ENCODE measurements at regions not wholly inside any gene's neighbourhood (a gene's known extent, or its start where the extent isn't known, plus 50 kb on each side); places are given as distances from the start of the nearest gene placed in this dataset.

DNA sequence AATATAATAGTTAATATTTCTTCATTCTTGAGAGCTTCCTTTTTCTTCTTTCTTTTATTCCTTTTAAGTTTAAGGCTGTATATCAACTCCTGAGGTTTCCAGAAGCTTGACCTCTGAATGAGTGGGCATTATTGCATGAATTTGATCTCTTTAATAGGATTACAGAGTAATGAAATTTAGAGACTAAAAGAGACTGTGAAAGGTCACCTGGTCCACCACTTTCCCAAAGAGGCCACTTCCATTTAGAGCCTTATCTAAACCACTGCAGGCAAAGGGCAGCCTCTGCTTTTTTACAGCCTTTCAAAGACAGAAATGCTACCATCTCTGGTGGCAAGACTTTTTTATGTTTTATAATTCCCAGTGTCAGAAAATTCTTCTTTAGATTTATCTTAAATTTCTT is 215.3 kb upstream of the HS3ST5 start:
- DNase-seq: no peak
- Histone ChIP-seq H3K36me3 (ENCODE audit: control insufficient read depth, insufficient read depth, low read length) (no peaks in the 10 kb centered on the region), H3K27me3 (ENCODE audit: control insufficient read depth, insufficient read depth, low read length) (no peaks in the 10 kb centered on the region), H3K27ac (ENCODE audit: insufficient read depth, low read length, poor library complexity, severe bottlenecking) (no peak overlapping the region), H3K4me1 (ENCODE audit: control insufficient read depth, insufficient read depth, low read length, poor library complexity, severe bottlenecking) (no peaks in the 10 kb centered on the region), H3K4me3 (ENCODE audit: low read depth, low read length) (no peak overlapping the region), H3K9me3 (ENCODE audit: control insufficient read depth in 2 of 2, low read length in 2 of 2) (no peaks in the 10 kb centered on the region)
- no peaks in the 10 kb centered on the region for H3K36me3 Mint-ChIP-seq
- H3K27ac Mint-ChIP-seq: no peak overlapping the region
- no peak overlapping the region for H3K4me3 Mint-ChIP-seq
- H3K27me3 Mint-ChIP-seq: no peaks in the 10 kb centered on the region
- H3K4me1 Mint-ChIP-seq: no peaks in the 10 kb centered on the region
- peaks cover 0 to 8% (median 5%) of the 10 kb centered on the region in 7 donors for H3K9me3 Mint-ChIP-seq
- ATAC-seq (ENCODE audit: low read depth in 2 of 2): no peak

DNA sequence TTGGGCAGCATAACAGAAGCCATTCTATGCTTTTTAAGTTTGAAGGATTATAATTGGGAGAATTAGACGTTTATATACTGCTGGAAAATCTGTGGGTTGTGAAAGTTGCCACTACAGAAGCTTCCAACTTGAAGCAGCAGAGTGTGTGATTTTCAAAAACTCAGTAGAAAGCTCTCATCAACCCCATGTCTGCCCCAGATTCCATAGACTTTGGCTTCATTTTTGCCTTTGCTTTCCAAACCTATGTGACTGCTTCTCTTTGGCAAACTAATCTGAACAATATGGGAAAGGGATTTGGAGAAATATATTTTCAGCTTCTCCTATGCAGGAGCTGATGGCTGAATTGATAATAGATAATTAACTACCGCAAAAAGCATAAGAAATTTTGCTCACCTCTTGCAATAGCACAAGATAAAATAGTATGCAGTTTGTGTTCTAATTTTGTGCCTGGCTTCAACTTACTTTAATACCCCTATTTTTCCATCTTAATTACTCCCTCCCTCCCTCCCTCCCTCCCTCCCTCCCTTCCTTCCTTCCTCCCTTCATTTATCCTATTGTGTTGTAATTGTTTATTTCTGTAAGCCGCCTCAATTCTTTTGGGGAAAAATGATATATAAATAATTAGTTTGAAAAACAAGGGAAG is 214.1 kb upstream of the HS3ST5 start:
- Mint-ChIP-seq H3K27ac (no peak overlapping the region), H3K9me3 (peaks cover 2 to 15% (median 5%) of the 10 kb centered on the region in 7 donors), H3K27me3 (no peaks in the 10 kb centered on the region), H3K36me3 (no peaks in the 10 kb centered on the region), H3K4me1 (no peaks in the 10 kb centered on the region), H3K4me3 (no peak overlapping the region)
- Histone ChIP-seq H3K27ac (ENCODE audit: insufficient read depth, low read length, poor library complexity, severe bottlenecking) (no peak overlapping the region), H3K4me3 (ENCODE audit: low read depth, low read length) (no peak overlapping the region), H3K27me3 (ENCODE audit: control insufficient read depth, insufficient read depth, low read length) (no peaks in the 10 kb centered on the region), H3K36me3 (ENCODE audit: control insufficient read depth, insufficient read depth, low read length) (no peaks in the 10 kb centered on the region), H3K4me1 (ENCODE audit: control insufficient read depth, insufficient read depth, low read length, poor library complexity, severe bottlenecking) (no peaks in the 10 kb centered on the region), H3K9me3 (ENCODE audit: control insufficient read depth in 2 of 2, low read length in 2 of 2) (no peaks in the 10 kb centered on the region)
- DNase-seq (no peak), ATAC-seq (ENCODE audit: low read depth in 2 of 2) (no peak)

DNA sequence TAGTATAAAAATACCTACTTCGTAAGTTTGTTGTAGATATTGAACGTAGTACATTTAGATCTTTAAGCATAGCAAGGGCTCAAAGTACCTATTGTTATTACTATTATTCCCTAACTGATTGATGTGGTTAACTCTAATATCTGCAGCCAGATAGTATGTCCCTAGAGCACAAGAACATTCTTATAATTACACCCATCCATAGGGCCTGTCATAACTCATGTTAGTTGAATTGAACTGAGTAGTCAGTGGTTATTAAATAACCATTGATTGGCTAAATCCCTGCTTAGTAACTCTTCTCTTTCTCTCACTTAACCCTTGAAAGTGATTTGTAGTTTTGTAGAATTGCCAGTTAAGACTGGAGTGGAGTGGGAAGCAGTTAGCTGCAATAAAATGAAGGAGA is 207.5 kb upstream of the HS3ST5 start:
- ATAC-seq (ENCODE audit: low read depth in 2 of 2): no peak

DNA sequence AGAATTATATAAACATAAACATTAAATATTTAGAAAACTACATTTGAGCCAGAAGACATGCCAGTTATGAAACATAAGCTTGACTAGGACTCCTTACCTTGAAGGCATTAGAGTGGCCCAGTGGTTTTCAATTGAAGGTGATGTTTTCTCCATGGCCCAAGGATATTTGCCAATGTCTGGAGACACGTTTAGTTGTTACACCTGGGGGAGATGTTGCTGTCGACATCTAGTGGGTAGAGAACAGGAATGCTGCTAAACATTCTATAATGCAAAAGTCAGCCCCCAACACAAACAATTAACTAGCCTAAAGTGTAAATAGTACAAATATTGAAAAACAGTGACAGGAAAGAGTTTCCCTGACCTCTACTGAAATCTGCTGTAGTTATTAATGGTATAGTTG is 200.9 kb upstream of the HS3ST5 start:
- Histone ChIP-seq H3K27me3 (ENCODE audit: control insufficient read depth, insufficient read depth, low read length) (no peaks in the 10 kb centered on the region), H3K36me3 (ENCODE audit: control insufficient read depth, insufficient read depth, low read length) (no peaks in the 10 kb centered on the region), H3K4me3 (ENCODE audit: low read depth, low read length) (no peak overlapping the region), H3K27ac (ENCODE audit: insufficient read depth, low read length, poor library complexity, severe bottlenecking) (no peak overlapping the region), H3K4me1 (ENCODE audit: control insufficient read depth, insufficient read depth, low read length, poor library complexity, severe bottlenecking) (no peaks in the 10 kb centered on the region), H3K9me3 (ENCODE audit: control insufficient read depth in 2 of 2, low read length in 2 of 2) (peaks cover 0 to 8% of the 10 kb centered on the region in 2 experiments)
- Mint-ChIP-seq H3K36me3 (no peaks in the 10 kb centered on the region), H3K9me3 (peaks cover 0 to 11% (median 4%) of the 10 kb centered on the region in 7 donors), H3K4me1 (no peaks in the 10 kb centered on the region), H3K27ac (no peak overlapping the region), H3K27me3 (no peaks in the 10 kb centered on the region), H3K4me3 (no peak overlapping the region)
- ATAC-seq (ENCODE audit: low read depth in 2 of 2) (no peak), DNase-seq (no peak)

More for the DNA sequence above, 207.5 kb upstream of the HS3ST5 start:
- peaks cover 0 to 4% of the 10 kb centered on the region in 2 experiments for H3K9me3 ChIP-seq (ENCODE audit: control insufficient read depth in 2 of 2, low read length in 2 of 2)
- no peaks in the 10 kb centered on the region for H3K4me1 Mint-ChIP-seq
- no peak overlapping the region for H3K4me3 Mint-ChIP-seq
- no peak overlapping the region for H3K4me3 ChIP-seq (ENCODE audit: low read depth, low read length)
- H3K36me3 Mint-ChIP-seq: no peaks in the 10 kb centered on the region
- no peaks in the 10 kb centered on the region for H3K4me1 ChIP-seq (ENCODE audit: control insufficient read depth, insufficient read depth, low read length, poor library complexity, severe bottlenecking)
- no peaks in the 10 kb centered on the region for H3K36me3 ChIP-seq (ENCODE audit: control insufficient read depth, insufficient read depth, low read length)
- H3K27me3 Mint-ChIP-seq: no peaks in the 10 kb centered on the region
- no peak for DNase-seq
- no peak overlapping the region for H3K27ac ChIP-seq (ENCODE audit: insufficient read depth, low read length, poor library complexity, severe bottlenecking)
- peaks cover 1 to 14% (median 4%) of the 10 kb centered on the region in 7 donors for H3K9me3 Mint-ChIP-seq
- H3K27ac Mint-ChIP-seq: no peak overlapping the region
- no peaks in the 10 kb centered on the region for H3K27me3 ChIP-seq (ENCODE audit: control insufficient read depth, insufficient read depth, low read length)

DNA sequence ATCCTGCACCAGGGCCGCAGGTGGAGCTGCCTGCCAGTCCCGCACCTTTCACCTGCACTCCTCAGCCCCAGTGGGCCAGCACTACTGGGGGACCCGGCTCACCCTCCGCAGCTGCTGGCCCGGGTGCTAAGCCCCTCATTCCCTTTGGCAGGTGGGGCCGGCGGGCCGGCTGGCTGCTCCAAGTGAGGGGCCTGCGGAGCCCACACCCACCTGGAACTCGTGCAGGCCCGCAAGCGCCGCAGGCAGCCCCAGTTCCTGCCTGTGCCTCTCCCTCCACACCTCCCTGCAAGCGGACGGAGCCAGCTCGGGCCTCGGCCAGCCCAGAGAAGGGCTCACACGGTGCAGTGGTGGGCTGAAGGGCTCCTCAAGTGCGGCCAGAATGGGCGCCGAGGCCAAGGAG is 199.0 kb upstream of the HS3ST5 start:
- no peaks in the 10 kb centered on the region for H3K27me3 Mint-ChIP-seq
- Histone ChIP-seq H3K27me3 (ENCODE audit: control insufficient read depth, insufficient read depth, low read length) (no peaks in the 10 kb centered on the region), H3K4me3 (ENCODE audit: low read depth, low read length) (no peak overlapping the region), H3K27ac (ENCODE audit: insufficient read depth, low read length, poor library complexity, severe bottlenecking) (no peak overlapping the region), H3K36me3 (ENCODE audit: control insufficient read depth, insufficient read depth, low read length) (no peaks in the 10 kb centered on the region), H3K9me3 (ENCODE audit: control insufficient read depth in 2 of 2, low read length in 2 of 2) (peaks cover 0 to 5% of the 10 kb centered on the region in 2 experiments), H3K4me1 (ENCODE audit: control insufficient read depth, insufficient read depth, low read length, poor library complexity, severe bottlenecking) (no peaks in the 10 kb centered on the region)
- no peak overlapping the region for H3K27ac Mint-ChIP-seq
- no peaks in the 10 kb centered on the region for H3K4me1 Mint-ChIP-seq
- H3K36me3 Mint-ChIP-seq: no peaks in the 10 kb centered on the region
- no peak overlapping the region for H3K4me3 Mint-ChIP-seq
- H3K9me3 Mint-ChIP-seq: peaks cover 0 to 20% (median 3%) of the 10 kb centered on the region in 7 donors
- DNase-seq (no peak), ATAC-seq (ENCODE audit: low read depth in 2 of 2) (no peak)

DNA sequence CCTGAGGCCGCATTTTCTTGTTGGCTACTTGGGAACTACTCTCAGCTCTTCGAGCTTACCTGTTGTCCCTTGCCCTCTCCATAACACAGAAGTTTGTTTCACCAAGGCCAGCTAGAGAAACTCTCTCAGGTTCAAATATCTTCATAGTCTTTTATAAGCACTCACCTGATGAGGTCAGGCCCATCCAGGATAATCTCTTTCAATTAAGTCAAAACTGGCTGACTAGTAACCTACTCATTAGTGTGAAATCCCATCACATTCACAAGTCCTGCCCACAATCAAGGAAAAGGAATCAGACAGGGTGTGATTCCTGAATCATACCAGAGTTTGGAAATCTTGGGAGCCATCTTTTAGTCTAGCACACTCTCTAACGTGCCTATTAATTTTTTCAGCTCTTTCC is 195.2 kb upstream of the HS3ST5 start:
- Histone ChIP-seq H3K4me1 (ENCODE audit: control insufficient read depth, insufficient read depth, low read length, poor library complexity, severe bottlenecking) (no peaks in the 10 kb centered on the region), H3K4me3 (ENCODE audit: low read depth, low read length) (no peak overlapping the region), H3K27ac (ENCODE audit: insufficient read depth, low read length, poor library complexity, severe bottlenecking) (no peak overlapping the region), H3K36me3 (ENCODE audit: control insufficient read depth, insufficient read depth, low read length) (no peaks in the 10 kb centered on the region), H3K9me3 (ENCODE audit: control insufficient read depth in 2 of 2, low read length in 2 of 2) (peaks cover 0 to 5% of the 10 kb centered on the region in 2 experiments), H3K27me3 (ENCODE audit: control insufficient read depth, insufficient read depth, low read length) (no peaks in the 10 kb centered on the region)
- no peaks in the 10 kb centered on the region for H3K4me1 Mint-ChIP-seq
- no peaks in the 10 kb centered on the region for H3K36me3 Mint-ChIP-seq
- ATAC-seq (ENCODE audit: low read depth in 2 of 2) (no peak), DNase-seq (no peak)
- no peak overlapping the region for H3K27ac Mint-ChIP-seq
- no peaks in the 10 kb centered on the region for H3K27me3 Mint-ChIP-seq
- no peak overlapping the region for H3K4me3 Mint-ChIP-seq
- peaks cover 0 to 24% (median 5%) of the 10 kb centered on the region in 7 donors for H3K9me3 Mint-ChIP-seq

DNA sequence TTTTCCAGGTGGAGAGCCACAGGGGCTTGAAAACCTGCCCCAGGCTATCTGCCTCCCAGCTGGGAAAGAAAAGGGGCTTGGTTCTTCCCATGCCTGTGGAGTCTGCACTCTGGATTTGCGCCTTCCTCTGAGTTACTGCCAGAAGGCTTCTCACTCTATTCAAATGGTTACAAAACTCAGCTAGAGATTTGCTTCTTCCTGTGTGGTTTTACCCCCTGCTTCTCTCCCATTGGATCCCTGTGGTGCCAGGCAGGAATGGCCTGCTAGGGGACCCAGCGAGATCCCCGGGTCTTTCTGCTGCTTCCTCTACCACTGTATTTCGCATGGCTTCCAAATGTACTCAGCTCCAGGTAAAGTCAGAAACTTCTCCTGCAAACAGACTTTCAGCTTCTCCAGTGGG is 192.0 kb upstream of the HS3ST5 start:
- no peak overlapping the region for H3K4me3 Mint-ChIP-seq
- H3K4me1 Mint-ChIP-seq: no peaks in the 10 kb centered on the region
- H3K27ac Mint-ChIP-seq: no peak overlapping the region
- no peak for ATAC-seq (ENCODE audit: low read depth in 2 of 2)
- H3K9me3 ChIP-seq (ENCODE audit: control insufficient read depth in 2 of 2, low read length in 2 of 2): no peaks in the 10 kb centered on the region
- no peaks in the 10 kb centered on the region for H3K36me3 ChIP-seq (ENCODE audit: control insufficient read depth, insufficient read depth, low read length)
- no peak overlapping the region for H3K4me3 ChIP-seq (ENCODE audit: low read depth, low read length)
- H3K27ac ChIP-seq (ENCODE audit: insufficient read depth, low read length, poor library complexity, severe bottlenecking): no peak overlapping the region
- DNase-seq: no peak
- peaks cover 2 to 29% (median 8%) of the 10 kb centered on the region in 7 donors for H3K9me3 Mint-ChIP-seq
- H3K27me3 Mint-ChIP-seq: no peaks in the 10 kb centered on the region
- no peaks in the 10 kb centered on the region for H3K4me1 ChIP-seq (ENCODE audit: control insufficient read depth, insufficient read depth, low read length, poor library complexity, severe bottlenecking)
- H3K36me3 Mint-ChIP-seq: no peaks in the 10 kb centered on the region
- H3K27me3 ChIP-seq (ENCODE audit: control insufficient read depth, insufficient read depth, low read length): no peaks in the 10 kb centered on the region

DNA sequence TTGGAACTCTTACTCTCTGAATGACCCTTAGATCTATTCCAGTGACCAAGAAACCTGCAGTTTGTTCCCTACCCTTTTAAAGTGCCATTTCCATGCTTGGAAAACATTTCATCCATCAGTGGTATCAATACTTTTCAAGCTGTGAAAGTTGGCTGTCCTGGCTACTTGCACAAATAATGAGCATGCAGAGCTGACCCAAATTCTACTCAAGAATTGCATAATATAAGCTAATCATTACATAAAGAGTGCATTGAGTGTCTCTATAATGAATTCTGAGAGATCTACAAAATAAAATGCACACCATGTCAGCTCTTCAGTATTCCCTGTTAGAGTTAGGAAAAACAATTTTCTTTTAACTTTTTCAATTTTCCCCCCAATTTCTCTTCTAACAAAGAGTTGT is 181.3 kb upstream of the HS3ST5 start:
- Histone ChIP-seq H3K27me3 (ENCODE audit: control insufficient read depth, insufficient read depth, low read length) (no peaks in the 10 kb centered on the region), H3K4me3 (ENCODE audit: low read depth, low read length) (no peak overlapping the region), H3K9me3 (ENCODE audit: control insufficient read depth in 2 of 2, low read length in 2 of 2) (no peaks in the 10 kb centered on the region), H3K4me1 (ENCODE audit: control insufficient read depth, insufficient read depth, low read length, poor library complexity, severe bottlenecking) (no peaks in the 10 kb centered on the region), H3K36me3 (ENCODE audit: control insufficient read depth, insufficient read depth, low read length) (no peaks in the 10 kb centered on the region), H3K27ac (ENCODE audit: insufficient read depth, low read length, poor library complexity, severe bottlenecking) (no peak overlapping the region)
- no peaks in the 10 kb centered on the region for H3K4me1 Mint-ChIP-seq
- H3K27ac Mint-ChIP-seq: no peak overlapping the region
- no peak overlapping the region for H3K4me3 Mint-ChIP-seq
- no peak for DNase-seq
- no peak for ATAC-seq (ENCODE audit: low read depth in 2 of 2)
- no peaks in the 10 kb centered on the region for H3K36me3 Mint-ChIP-seq
- no peaks in the 10 kb centered on the region for H3K27me3 Mint-ChIP-seq
- peaks cover 3 to 13% (median 6%) of the 10 kb centered on the region in 7 donors for H3K9me3 Mint-ChIP-seq

Measured in CD4-positive, CD25-positive, alpha-beta regulatory T cell (primary cell).